GM21786 (cell line): ENCODE measurements at regions not wholly inside any gene's neighbourhood (a gene's known extent, or its start where the extent isn't known, plus 50 kb on each side); places are given as distances from the start of the nearest gene placed in this dataset.
"Not testable (repeated sequence)": the region's sequence is repeated elsewhere in the genome, so short reads cannot be mapped to it uniquely, and the experiment has no call there.

Experiments
- ATAC-seq: cut with Tn5 transposase; IDR thresholded peaks from one replicate; pipeline ENCODE4 v1.9.1; 2021; ENCODE audit not compliant: unreplicated experiment

- no peak for ATAC-seq
These were observed 65.7 kb upstream of the LANCL2 start for GRCh38 chr7:55299273-55299967.

DNA sequence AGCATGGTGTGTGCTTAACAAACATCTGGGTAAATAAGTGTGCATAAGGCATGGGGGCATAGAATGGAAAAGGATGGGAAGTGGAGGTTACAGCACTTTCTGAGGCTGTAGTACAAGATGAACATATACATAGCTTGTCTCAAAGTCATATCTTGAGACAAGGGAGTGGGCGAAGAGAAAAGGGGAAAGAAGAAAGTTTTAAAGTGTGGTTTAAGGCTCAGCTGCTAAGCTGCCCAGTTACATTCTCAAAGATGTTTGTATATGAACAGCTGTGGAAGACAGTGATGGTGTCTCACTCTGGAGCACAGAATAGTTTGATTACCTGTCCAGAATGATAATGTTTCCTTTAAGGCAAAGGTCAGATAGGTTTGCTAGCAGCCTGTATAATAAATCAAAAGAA, 61.9 kb upstream of the LANCL2 start:
- no peak for ATAC-seq

DNA sequence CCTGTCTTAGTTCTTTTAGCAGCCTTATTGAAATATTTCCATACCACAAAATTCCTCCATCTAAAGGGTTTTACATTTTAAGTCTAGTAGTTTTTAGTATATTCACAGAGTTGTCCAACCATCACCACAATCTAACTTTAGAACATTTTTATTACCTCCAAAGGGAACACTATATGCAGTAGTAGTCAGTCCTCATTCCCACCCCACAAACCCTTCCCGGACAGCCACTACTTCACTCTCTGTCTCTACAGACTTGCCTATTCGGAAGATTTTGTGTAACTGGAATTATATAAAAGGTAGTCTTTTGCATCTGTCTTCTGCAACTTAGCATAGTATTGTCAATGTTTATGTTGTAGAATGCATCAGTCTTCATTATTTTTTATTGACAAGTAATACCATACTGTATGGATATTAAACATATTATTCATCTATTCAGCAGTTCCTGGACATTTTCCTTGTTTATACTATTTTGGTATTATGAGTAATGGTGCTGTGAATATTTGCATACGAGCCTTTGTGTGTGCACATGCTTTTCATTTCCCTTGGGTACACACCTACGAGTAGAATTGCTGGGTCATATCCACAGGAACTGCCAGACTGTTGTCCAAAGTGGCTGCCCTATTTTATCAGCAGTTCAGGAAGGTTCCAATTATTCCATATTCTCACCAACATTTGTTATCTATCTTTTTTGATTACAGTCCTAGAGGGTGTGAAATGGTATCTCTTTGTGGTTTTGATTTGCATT, 60.9 kb upstream of the LANCL2 start:
- ATAC-seq = no peak

DNA sequence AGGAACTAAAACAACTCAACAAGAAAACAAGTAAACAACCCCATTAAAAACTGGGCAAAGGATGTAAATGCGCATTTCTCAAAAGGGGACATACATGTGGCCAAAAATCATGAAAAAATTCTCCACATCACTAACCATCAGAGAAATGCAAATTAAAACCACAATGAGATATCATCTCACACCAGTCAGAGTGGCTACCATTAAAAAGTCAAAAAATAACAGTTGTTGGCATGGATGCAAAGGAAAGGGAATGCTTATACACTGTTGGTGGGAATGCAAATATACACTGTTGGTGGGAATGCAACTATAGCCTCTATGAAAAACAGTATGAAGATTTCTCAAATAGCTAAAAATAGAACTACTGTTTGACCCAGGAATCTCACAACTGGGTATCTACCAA, 60.0 kb upstream of the LANCL2 start:
- ATAC-seq = no peak

GRCh38 chr7:55306331-55306730, 58.8 kb upstream of the LANCL2 start:
- no peak for ATAC-seq

DNA sequence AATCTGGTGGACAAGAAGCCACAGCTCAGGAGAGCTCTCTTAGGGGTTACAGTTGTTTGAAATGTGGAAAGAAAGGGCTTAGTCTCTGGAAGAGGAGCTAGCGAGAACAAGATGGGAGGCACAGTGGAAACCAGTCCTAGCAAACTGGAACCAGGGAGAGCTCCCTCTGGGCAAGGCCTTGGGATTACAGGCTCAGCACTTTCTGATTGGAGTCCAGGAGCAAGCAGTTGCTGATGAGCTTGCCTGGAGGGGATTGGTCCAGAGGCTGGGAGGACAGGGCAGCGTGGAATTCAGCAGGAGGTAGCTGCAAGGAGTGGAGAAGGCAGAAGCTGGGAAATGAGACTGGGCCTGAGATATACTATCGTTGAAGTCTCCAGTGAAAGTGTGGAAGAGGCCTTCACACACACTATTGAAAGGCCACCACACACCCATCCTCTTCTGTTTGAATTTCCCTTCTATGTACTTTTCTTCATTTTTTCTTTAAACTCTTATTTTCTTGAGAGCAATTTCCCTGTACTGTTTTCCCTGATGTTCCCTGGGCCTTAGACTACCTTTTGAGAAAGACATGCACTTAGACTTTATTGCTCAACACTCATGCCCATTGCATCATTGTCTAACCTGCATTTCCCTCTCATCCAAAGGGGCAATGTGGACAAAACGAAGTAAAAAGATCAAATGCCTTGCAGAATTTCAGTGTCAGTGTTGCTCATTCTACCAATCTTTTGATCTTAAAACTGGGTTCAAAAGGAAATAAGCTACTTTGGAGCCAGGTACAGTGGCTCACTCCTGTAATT, 57.8 kb upstream of the LANCL2 start:
- ATAC-seq = no peak

DNA sequence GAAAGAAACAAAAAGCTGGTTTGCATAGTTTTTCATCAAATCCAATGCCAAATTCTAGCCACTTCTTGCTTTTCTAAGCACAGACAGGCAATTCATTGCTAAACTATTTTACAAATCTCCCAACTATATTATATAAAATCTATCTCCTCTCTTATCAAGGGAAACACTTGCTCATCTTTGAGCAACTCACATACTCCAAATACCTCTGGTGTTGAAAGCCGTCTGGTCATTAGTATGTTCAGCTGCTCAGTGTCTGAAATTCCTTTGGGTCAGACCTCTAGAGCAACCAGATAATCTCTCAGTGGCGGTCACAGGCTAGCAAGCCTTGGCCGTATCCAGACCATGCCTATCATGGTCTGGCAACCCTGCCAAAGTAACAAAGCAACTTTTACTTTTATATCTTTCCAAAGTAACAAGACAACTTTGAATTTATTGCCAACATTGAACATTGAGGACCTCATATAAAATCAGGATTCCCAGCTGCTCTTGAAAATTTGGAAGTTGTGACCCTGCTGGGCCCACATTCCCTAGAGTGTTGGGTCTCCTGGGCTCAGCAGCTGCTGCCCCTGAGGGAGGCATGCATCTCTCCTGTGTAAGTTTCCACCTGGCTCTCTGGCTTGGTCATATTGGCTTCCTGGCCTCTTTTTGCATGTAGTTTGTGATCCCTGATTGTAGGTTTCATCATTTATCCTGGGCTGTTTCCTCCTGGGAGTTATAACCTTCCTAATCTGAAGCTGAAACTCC, 56.8 kb upstream of the LANCL2 start:
- ATAC-seq = no peak

- ATAC-seq = peak; percentile 91
These were observed 55.8 kb upstream of the LANCL2 start for GRCh38 chr7:55309040-55309991.

DNA sequence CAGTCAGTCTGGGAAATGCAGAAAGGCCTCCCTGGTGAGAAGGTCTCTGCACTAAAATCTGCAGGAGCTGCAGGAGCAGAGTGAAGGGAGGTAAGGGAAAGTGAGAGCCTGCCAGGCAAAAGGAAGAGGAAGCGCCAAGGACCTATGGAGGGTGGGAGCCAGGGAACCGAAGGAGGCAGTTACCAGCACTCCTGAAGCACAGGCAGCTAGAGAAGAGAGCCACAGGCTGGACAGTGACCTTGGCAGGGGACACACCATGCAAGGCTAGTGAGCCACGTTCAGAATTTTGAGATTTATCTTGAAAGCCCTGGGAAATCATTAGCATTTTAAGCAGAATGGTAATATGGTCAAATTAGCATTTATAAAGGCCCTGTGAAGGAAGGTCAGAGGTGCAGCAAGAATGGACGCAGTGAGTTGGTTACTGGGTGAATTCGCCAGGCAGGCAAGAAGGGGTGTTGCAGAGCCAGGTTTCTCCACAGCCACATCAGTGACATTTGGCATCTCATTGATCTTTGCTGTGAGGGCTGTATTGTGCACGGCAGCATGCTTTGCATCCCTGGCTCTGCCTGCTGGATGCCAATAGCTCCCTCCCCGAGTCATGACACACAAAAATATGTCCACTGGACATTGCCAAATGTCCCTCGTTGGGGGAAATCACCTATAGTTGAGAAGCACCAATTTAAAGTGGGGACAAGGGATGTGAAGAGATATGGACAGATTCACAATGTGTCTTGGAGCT, 54.7 kb upstream of the LANCL2 start:
- ATAC-seq = no peak

DNA sequence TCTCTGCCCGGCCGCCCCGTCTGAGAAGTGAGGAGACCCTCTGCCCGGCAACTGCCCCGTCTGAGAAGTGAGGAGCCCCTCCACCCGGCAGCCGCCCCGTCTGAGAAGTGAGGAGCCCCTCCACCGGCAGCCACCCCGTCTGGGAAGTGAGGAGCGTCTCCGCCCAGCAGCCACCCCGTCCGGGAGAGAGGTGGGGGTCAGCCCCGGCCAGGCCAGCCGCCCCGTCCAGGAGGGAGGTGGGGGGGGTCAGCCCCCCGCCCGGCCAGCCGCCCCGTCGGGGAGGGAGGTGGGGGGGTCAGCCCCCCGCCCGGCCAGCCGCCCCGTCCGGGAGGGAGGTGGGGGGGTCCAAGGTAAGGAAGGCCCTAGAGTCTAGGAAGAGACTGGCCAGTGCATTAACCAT, 53.2 kb upstream of the LANCL2 start:
- not testable (repeated sequence) for ATAC-seq

DNA sequence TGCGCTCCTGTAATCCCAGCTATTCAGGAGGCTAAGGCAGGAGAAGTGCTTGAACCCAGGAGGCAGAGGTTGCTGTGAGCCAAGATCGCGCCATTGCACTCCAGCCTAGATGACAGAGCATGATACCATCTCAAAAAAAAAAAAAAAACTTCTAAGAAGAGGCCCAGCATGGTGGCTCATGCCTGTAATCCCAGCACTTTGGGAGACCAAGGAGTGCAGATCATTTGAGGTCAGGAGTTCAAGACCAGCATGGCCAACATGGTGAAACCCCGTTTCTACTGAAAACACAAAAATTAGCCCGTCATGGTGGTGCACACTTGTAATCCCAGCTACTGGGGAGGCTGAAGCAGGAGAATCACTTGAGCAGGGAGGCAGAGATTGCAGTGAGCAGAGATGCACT, 51.5 kb upstream of the LANCL2 start:
- not testable (repeated sequence) for ATAC-seq

DNA sequence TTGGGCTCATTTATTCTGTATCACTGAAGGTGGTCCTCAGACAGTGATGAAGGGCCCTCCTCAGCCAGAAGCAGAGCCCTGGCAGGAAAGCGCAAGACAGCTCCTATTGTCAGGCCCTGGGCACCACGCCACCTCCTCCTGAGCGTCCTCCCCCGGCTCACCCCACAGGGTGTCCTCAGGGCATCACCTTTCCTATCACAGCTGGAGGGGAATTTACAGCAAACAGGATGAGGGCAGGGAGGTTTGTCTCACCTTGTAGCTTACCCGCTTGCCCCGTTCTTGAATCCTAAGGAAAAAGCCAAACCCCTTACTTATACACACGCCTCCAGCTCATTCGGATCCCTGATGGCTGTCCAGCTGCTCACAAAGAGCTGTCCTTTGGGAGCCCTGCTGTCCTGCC, 50.2 kb upstream of the LANCL2 start:
- no peak for ATAC-seq
